ENCODE measurements at regions not wholly inside any gene's neighbourhood (a gene's known extent, or its start where the extent isn't known, plus 50 kb on each side); places are given as distances from the start of the nearest gene placed in this dataset.

DNA sequence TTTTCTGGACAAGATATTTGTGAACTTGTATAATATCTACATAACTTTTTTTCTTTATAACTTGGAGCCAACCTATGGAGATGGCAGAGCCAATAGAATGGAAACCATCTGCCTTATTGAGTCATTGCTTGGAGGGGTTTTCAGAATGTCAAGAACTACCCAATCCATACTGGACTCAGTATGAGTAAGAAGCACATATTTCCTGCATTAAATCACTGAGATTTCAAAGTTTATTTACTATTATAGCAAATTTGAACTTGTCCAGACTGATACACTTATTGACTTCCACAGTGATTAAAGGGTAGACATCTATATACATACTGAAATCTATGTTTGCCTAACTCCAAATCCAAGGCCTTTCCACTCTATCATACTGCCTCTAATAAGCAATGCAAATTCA, 704.0 kb downstream of the KCNA4 start:
- no peak for TF ChIP-seq CTCF (conservative IDR thresholded peaks at IDR 0.05; ENCODE audit: low read length)
- no peak for TF ChIP-seq EZH2phosphoT487 (IDR thresholded peaks at IDR 0.05; ENCODE audit: borderline replicate concordance)

Measured in Loucy (cell line).